T-helper 2 cell treated with Interferon-gamma antibody and Interleukin-4, amounts not matched to agents 100 ng/mL and 5 ng/mL, for 36 hours (primary cell): ENCODE measurements at regions not wholly inside any gene's neighbourhood (a gene's known extent, or its start where the extent isn't known, plus 50 kb on each side); places are given as distances from the start of the nearest gene placed in this dataset.

ENCODE experiments used
- intact Hi-C: fragments of 100-400 bp; cut with micrococcal nuclease; formaldehyde crosslinking; loops from one replicate; pipeline ENCODE4 v1.15.1; 2023

- intact Hi-C loops: no loop called here
Observed at GRCh38 chr4:121277194-121278105, 103.4 kb downstream of the QRFPR start.

- intact Hi-C loops: no loop called here
Observed at GRCh38 chr4:121273191-121273590, 107.6 kb downstream of the QRFPR start.

GRCh38 chr4:121272526-121272925 lies 108.3 kb downstream of the QRFPR start:
- intact Hi-C loops: no loop called here

- intact Hi-C loops: no loop called here
Observed at GRCh38 chr4:121270389-121270788, 106.3 kb upstream of the TNIP3 start.

DNA sequence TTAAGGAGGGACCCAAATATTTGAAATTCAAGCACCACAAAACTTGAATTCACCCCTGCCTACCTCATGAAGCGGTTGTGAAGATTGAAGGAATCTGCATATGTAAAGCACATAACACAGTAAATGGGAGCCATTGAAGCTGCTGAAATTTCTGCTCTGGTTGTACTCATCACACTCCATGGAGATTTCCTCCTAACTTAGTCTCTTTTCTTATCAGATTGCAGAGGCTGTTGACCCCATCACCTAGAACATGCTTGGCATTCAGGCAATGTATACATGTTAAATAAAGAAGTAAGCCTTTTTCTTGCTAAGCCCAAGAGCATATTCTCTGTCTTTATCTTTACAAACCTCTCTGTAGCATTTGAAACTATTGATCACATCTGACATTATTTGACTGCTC lies 104.9 kb upstream of the TNIP3 start:
- intact Hi-C loops: no loop called here

- intact Hi-C loops: no loop called here
Observed at GRCh38 chr4:121266982-121267381, 102.9 kb upstream of the TNIP3 start.

DNA sequence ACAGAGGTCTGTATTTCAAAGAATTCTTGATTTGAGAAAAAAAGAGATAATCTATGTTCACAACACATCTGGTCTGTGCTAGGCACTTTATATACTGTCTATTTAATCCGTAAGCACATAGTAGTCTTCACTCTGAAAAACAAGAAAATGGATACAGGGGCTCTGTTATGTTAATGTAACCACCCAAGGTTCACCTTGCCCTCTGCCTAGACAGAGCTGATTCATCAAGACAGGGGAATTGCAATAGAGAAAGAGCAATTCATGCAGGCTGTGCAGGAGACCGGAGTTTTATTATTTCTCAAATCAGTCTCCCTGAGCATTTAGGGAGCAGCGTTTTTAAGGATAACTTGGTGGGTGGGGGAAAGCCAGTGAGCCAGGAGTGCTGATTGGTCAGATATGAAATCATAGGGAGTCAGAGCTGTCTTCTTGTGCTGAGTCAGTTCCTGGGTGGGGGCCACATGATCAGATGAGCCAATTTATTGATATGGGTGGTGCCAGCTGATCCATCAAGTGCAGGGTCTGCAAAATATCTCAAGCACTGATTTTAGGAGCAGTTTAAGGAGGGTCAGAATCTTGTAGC lies 92.9 kb upstream of the TNIP3 start:
- intact Hi-C loops: loop anchor here (1.0 to 2.0 kb wide), 2 partner anchors 50 to 74 kb away; no protein-coding TSS in a partner anchor

DNA sequence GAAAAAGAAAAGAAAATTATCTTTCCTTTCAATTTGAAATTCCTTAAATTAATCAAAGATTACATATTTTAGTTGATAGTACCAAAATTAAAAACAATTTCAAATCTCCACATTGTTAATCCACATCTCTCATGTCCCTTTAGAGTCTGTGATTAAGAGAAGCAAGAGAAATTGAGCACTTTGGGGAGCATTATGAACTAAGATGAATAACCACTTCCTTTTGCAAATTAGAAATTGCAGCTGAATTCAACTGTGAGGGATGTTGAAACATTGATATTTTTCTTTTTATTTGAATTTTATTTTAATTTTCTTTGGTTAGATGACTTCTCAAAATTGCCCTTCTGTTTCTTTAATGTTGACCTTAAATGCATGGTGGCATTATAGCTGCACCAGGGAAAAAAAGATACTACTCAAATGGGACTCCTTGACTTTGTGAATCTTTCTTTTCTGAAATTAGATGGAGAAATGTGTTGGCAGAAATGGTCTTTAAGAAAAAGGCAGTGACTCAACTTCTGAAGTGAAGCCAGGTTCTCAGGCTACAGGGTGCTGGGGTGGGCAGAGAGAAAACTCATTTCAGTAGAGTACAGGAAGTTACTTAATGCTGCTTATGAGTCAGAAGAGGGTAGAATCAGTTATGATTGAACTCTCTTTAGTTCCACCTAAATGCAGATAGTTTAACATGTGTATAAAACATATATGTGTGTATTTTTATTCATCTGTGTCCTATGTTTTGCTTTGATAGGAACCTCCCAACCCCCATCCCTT lies 92.0 kb upstream of the TNIP3 start:
- intact Hi-C loops: loop anchor here (1.0 to 2.0 kb wide), 2 partner anchors 51 to 73 kb away; no protein-coding TSS in a partner anchor

DNA sequence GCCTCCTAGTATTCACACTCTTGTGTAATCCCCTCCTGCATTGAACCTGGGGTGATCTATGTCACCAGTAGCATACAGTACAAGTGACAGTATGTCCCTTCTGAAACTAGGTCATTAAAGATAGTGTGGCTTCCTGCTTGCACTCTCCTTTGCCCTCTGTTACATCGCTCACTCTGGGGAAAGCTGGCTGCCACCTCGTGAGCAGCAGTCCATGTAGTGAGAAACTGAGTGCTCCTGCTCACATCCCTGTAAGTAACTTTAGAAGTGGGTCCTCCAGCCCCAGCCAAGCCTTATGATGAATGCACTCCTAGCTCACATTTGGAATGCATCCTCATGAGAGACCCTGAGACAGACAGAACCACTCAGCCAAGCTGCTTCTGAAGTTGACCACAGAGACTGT lies 89.8 kb upstream of the TNIP3 start:
- intact Hi-C loops: no loop called here

DNA sequence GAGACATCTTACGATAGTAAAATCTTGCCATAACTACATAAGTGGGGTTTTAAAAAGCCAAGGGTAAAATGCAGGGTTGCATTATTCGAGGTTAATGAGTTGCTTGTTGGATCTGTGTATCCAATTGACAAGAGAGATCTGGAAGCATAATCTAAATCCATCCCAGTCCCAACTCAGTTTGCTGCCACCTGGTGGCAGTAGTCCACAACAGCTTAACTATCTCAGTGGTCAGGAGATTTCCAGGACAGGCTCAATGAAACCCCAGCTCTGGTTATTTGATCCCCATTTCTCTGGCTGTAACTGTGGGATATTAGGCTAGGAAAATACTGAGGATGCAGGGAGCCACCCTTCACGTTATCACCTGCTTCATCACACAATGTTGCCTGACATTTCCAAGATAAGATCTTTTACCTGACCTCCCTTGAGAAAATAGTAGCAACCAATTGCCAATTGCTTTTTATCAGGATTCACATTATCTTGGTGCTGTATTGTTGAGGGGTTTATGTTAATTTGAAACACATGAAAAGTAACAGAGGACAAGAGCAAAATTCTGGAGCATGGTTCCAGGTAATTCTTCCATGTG lies 88.2 kb upstream of the TNIP3 start:
- intact Hi-C loops: loop anchor here (1.0 kb wide), 1 partner anchor 60 kb away; no protein-coding TSS in a partner anchor

DNA sequence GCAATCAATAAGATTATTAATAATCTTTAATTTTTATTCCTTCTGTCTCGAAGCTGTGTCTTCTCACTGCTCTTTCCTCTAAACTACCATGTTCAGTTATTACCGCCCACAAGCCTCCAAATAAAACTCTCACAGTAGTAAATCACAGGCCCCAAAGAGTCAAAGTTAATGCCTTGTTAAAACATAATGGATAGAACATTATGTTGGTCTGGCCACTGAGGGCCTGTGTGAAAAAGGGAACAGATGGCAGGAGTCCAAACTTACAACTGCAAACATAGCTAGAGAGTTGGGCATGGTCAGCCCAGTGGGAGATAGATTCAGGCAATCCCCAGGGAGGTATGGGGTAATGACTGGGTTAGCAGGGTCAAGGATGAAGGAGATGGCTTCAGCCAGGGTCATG lies 84.6 kb upstream of the TNIP3 start:
- intact Hi-C loops: no loop called here

GRCh38 chr4:121246698-121247097 lies 82.6 kb upstream of the TNIP3 start:
- intact Hi-C loops: no loop called here

GRCh38 chr4:121243485-121243884 lies 79.4 kb upstream of the TNIP3 start:
- intact Hi-C loops: loop anchor here (2.0 kb wide), 1 partner anchor 15 kb away; no protein-coding TSS in a partner anchor

DNA sequence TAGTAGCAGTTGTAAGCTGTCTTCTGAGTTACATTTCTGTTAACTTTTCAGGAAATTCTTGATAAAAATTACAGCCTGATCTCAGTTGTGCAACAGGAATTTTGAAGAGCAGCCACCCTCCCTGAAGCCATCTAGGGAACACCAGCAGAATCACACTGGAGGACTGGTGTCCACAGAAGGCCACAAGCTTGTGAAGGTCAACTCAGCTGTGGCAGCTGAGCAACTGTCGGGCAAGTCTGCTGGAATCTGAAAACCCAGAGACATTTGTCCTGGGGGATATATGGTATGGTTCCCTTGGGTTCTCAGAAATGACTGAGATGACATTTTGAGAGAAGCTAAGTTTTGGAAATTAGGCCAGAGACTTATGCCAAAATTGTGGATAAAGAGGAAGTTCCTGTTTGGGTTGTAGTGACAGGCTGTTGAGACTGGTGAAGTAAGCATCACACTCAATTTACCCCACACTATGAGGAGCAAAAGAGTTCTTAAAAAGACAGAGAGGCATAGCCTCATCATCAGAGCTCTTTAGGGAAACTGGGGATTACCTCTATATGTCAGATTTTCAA lies 78.1 kb upstream of the TNIP3 start:
- intact Hi-C loops: loop anchor here (2.0 kb wide), 1 partner anchor 13 kb away; no protein-coding TSS in a partner anchor

- intact Hi-C loops: no loop called here
Observed at GRCh38 chr4:121239951-121240350, 75.8 kb upstream of the TNIP3 start.

DNA sequence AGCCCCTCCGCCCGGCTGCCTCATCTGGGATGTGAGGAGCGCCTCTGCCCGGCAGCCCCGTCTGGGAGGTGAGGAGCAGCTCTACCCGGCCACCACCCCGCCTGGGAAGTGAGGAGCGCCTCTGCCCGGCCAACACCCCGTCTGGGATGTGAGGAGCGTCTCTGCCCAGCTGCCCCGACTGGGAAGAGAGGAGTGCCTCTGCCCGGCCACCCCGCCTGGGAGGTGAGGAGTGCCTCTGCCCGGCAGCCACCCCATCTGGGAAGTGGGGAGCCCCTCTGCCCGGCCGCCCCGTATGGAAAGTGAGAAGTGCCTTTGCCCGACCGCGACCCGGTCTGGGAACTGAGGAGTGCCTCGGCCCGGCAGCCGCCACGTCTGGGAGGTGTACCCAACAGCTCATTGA lies 74.3 kb upstream of the TNIP3 start:
- intact Hi-C loops: no loop called here

- intact Hi-C loops: no loop called here
Observed at GRCh38 chr4:121237069-121237399, 72.9 kb upstream of the TNIP3 start.

DNA sequence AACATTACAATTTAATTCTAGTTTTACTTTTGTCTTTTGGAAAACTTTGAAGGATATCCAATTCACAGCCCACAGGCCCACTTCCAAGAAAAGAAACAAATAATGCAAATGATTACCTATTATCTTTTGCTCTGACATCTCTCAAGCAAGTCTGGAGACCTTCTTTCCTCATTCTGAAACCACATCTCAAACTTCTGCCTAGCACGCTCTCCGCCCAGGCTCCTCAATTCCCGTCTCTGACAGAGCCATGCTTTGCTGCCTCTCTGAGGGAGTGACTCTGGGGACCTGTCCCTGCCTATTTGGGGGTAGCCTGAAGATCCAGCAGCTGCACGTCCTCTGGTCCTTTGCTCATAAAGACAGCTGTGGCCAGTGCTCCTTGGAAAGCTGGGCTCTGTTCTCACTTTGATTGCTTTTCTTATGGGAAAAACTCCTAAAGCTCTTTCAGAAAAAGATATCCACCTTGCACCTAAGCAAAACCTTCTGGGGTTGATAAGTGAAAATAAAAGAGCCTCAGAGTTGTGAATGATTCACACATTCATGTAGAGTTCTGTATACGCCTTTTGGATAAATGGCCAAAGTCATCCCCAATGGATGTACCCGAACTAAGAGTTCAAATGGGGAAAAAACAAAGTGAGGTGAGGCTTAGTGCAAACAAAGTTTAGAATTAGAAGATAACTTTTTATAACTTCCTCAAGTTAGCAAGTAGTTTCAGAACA lies 72.4 kb upstream of the TNIP3 start:
- intact Hi-C loops: no loop called here

DNA sequence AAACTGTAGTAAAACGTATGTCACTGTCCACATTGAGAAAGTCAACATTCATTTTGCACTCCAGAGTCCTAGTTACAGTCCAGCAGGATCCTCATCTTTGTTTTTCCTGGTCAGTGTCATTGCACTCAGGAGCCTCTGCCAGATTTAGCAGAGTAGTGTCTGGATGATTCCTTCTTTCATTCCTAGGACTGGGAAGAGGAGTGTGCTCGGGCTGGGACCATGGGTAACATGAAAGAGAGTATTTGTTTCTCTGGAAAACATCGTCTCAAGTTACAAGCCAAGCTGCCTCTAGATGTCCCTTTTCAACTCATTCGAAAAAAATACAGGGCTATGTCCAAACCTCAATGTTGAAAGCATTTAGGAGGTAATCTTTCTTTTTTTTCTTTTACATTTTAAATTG lies 69.9 kb upstream of the TNIP3 start:
- intact Hi-C loops: no loop called here

DNA sequence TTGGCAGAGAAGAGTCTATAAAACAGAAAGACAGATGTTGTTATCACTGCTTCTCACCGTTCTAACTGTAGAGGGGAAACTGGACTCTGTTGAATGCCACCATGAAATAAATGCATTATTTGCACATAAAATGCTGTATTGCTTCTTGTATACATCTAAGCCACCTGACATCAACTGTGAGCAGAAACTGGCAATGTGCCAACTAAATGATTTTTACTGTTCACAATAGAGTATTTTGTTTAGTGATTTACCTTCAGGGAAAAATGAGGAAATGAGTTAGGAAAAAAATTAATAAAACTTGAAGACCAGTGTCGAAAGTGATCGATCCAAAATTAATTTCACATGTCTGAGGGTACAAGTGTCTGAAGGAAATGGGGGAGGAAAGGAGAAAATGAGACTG lies 65.9 kb upstream of the TNIP3 start:
- intact Hi-C loops: loop anchor here (2.0 kb wide), 1 partner anchor 13 kb away; no protein-coding TSS in a partner anchor
